ENCODE measurements at regions not wholly inside any gene's neighbourhood (a gene's known extent, or its start where the extent isn't known, plus 50 kb on each side); places are given as distances from the start of the nearest gene placed in this dataset.
"Not testable (repeated sequence)": the region's sequence is repeated elsewhere in the genome, so short reads cannot be mapped to it uniquely, and the experiment has no call there.

DNA sequence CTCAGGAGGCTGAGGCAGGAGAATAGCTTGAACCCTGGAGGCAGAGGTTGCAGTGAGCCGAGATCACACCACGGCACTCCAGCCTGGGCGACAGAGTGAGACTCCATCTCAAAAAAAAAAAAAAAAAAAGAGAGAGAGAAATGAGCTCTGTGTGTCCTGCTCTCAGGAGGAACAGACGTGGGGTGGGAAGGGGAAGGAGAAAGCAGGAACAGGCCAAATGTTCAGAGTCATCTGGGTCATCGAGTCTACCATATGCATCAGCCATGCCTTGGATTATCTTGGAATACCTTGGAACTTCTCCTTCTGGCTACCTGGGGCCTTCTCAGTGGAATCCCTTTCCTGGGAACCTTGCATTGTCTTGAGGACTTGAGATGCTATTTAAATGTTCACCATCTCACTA lies 51.7 kb upstream of the ZFHX3 start:
- TF ChIP-seq, protein P1, sequence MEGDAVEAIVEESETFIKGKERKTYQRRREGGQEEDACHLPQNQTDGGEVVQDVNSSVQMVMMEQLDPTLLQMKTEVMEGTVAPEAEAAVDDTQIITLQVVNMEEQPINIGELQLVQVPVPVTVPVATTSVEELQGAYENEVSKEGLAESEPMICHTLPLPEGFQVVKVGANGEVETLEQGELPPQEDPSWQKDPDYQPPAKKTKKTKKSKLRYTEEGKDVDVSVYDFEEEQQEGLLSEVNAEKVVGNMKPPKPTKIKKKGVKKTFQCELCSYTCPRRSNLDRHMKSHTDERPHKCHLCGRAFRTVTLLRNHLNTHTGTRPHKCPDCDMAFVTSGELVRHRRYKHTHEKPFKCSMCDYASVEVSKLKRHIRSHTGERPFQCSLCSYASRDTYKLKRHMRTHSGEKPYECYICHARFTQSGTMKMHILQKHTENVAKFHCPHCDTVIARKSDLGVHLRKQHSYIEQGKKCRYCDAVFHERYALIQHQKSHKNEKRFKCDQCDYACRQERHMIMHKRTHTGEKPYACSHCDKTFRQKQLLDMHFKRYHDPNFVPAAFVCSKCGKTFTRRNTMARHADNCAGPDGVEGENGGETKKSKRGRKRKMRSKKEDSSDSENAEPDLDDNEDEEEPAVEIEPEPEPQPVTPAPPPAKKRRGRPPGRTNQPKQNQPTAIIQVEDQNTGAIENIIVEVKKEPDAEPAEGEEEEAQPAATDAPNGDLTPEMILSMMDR (IDR thresholded peaks at IDR 0.05; ENCODE audit: low read depth, low read length) = not testable (repeated sequence)
- TF ChIP-seq EZH2phosphoT487 (IDR thresholded peaks at IDR 0.05; ENCODE audit: low read depth) = not testable (repeated sequence)
